HepG2 (cell line): ENCODE measurements at regions not wholly inside any gene's neighbourhood (a gene's known extent, or its start where the extent isn't known, plus 50 kb on each side); places are given as distances from the start of the nearest gene placed in this dataset.

ENCODE experiments used
- EP300 ChIP-seq, 3 experiments: sonication (generic) in 1 of 3; formaldehyde crosslinking in 1 of 3; IDR thresholded peaks; 2 replicates each; pipeline versions ENCODE4 v1.5.1 to v1.6.1; 2011 to 2020; ENCODE audit warnings: low read depth in 2 of 3, low read length in 2 of 3, borderline replicate concordance in 1 of 3, improper control_type of control experiment in 1 of 3, mild to moderate bottlenecking in 1 of 3, missing genetic modification reagents in 1 of 3, moderate library complexity in 1 of 3
- KLF9 ChIP-seq: IDR thresholded peaks from 2 replicates; pipeline ENCODE4 v1.6.1; 2016; ENCODE audit warnings: low read depth
- MATR3 ChIP-seq: sonication (generic); formaldehyde crosslinking; IDR thresholded peaks from 2 replicates; pipeline ENCODE4 v1.4.0; 2020; ENCODE audit warnings: missing genetic modification reagents
- NPAS2 ChIP-seq: sonication (generic); formaldehyde crosslinking; IDR thresholded peaks from 2 replicates; pipeline ENCODE4 v1.8.0; 2022; ENCODE audit warnings: mild to moderate bottlenecking, missing genetic modification reagents, borderline replicate concordance
- PHF20 ChIP-seq: sonication (generic); formaldehyde crosslinking; IDR thresholded peaks from 2 replicates; pipeline ENCODE4 v1.5.0; 2020; ENCODE audit warnings: mild to moderate bottlenecking, missing genetic modification reagents
- RNF2 ChIP-seq: fragments of 450-650 bp; conservative IDR thresholded peaks from 2 replicates; pipeline ENCODE4 v1.6.1; 2016; ENCODE audit warnings: low read depth
- SMYD3 ChIP-seq: sonication (generic); formaldehyde crosslinking; IDR thresholded peaks from 2 replicates; pipeline ENCODE4 v1.8.1; 2023; ENCODE audit warnings: mild to moderate bottlenecking, missing genetic modification reagents
- SNRNP70 ChIP-seq: fragments of 200-400 bp; formaldehyde crosslinking; IDR thresholded peaks from 2 replicates; pipeline ENCODE4 v1.6.1; 2017; ENCODE audit warnings: mild to moderate bottlenecking, low read depth, low read length, moderate library complexity
- ZBTB34 ChIP-seq: sonication (generic); formaldehyde crosslinking; IDR thresholded peaks from 2 replicates; pipeline ENCODE4 v1.8.0; 2022; ENCODE audit warnings: mild to moderate bottlenecking, missing genetic modification reagents
- ZBTB7A ChIP-seq: sonication (generic); formaldehyde crosslinking; IDR thresholded peaks from 2 replicates; pipeline ENCODE4 v1.8.0; 2022; ENCODE audit warnings: mild to moderate bottlenecking, missing genetic modification reagents
- ZFP36L2 ChIP-seq: sonication (generic); formaldehyde crosslinking; IDR thresholded peaks from 2 replicates; pipeline ENCODE4 v1.4.0; 2020; ENCODE audit warnings: missing genetic modification reagents
- ZNF205 ChIP-seq: IDR thresholded peaks from 2 replicates; pipeline ENCODE4 v1.6.1; 2018; ENCODE audit warnings: missing biosample characterization, missing genetic modification reagents
- ZNF225 ChIP-seq: sonication (generic); formaldehyde crosslinking; IDR thresholded peaks from 2 replicates; pipeline ENCODE4 v1.4.0; 2020; ENCODE audit warnings: mild to moderate bottlenecking, missing genetic modification reagents
- ZNF354B ChIP-seq: sonication (generic); formaldehyde crosslinking; IDR thresholded peaks from 2 replicates; pipeline ENCODE4 v1.8.0; 2022; ENCODE audit warnings: mild to moderate bottlenecking, missing genetic modification reagents
- ZNF468 ChIP-seq: sonication (generic); formaldehyde crosslinking; IDR thresholded peaks from 2 replicates; pipeline ENCODE4 v1.8.0; 2022; ENCODE audit warnings: mild to moderate bottlenecking, moderate library complexity, missing genetic modification reagents
- ZNF547 ChIP-seq: sonication (generic); formaldehyde crosslinking; IDR thresholded peaks from 2 replicates; pipeline ENCODE4 v1.5.1; 2020; ENCODE audit warnings: mild to moderate bottlenecking, missing genetic modification reagents
- ZNF598 ChIP-seq: sonication (generic); formaldehyde crosslinking; IDR thresholded peaks from 2 replicates; pipeline ENCODE4 v1.5.1; 2020; ENCODE audit warnings: mild to moderate bottlenecking, missing genetic modification reagents, borderline replicate concordance
- ZNF644 ChIP-seq: IDR thresholded peaks from 2 replicates; pipeline ENCODE4 v1.6.1; 2016; ENCODE audit warnings: low read depth
- ZNF75D ChIP-seq: sonication (generic); formaldehyde crosslinking; IDR thresholded peaks from 2 replicates; pipeline ENCODE4 v1.8.1; 2023; ENCODE audit warnings: missing genetic modification reagents, mild to moderate bottlenecking, borderline replicate concordance
- ZNF761 ChIP-seq: sonication (generic); formaldehyde crosslinking; conservative IDR thresholded peaks from 2 replicates; pipeline ENCODE4 v1.4.0; 2020; ENCODE audit warnings: mild to moderate bottlenecking, missing genetic modification reagents
- ZNF766 ChIP-seq: sonication (generic); formaldehyde crosslinking; IDR thresholded peaks from 2 replicates; pipeline ENCODE4 v1.5.0; 2020; ENCODE audit warnings: missing genetic modification reagents, borderline replicate concordance
- ZNF775 ChIP-seq: sonication (generic); formaldehyde crosslinking; IDR thresholded peaks from 2 replicates; pipeline ENCODE4 v1.4.0; 2020; ENCODE audit warnings: missing genetic modification reagents, mild to moderate bottlenecking, moderate library complexity, borderline replicate concordance
- ZNF850 ChIP-seq: sonication (generic); formaldehyde crosslinking; conservative IDR thresholded peaks from 2 replicates; pipeline ENCODE4 v1.9.0; 2021; ENCODE audit warnings: mild to moderate bottlenecking, missing genetic modification reagents
- TF ChIP-seq, protein P1 (sequence below): sonication (generic); formaldehyde crosslinking; IDR thresholded peaks from 2 replicates; pipeline ENCODE4 v1.5.1; 2020; ENCODE audit warnings: missing genetic modification reagents, mild to moderate bottlenecking, borderline replicate concordance
- TF ChIP-seq, protein P2 (sequence below): sonication (generic); formaldehyde crosslinking; IDR thresholded peaks from 2 replicates; pipeline ENCODE4 v1.4.0; 2020; ENCODE audit warnings: missing genetic modification reagents, borderline replicate concordance

- TF ChIP-seq ZNF644 (no peak; the same call in 1 of the 2 replicates), ZNF205 (no peak), SNRNP70 (no peak), SMYD3 (no peak), ZNF598 (CRISPR knock-in tag) (no peak), EP300 (IDR thresholded peaks at IDR 0.05; ENCODE audit: low read depth in 2 of 2, low read length in 2 of 2) (no peak), EP300 (CRISPR knock-in tag; IDR thresholded peaks at IDR 0.05; ENCODE audit: borderline replicate concordance) (no peak), MATR3 (CRISPR knock-in tag) (no peak), ZBTB34 (no peak), KLF9 (no peak), ZNF850 (no peak), RNF2 (no peak), ZNF761 (CRISPR knock-in tag) (no peak), ZBTB7A (CRISPR knock-in tag) (no peak), ZNF468 (CRISPR knock-in tag) (no peak), ZNF547 (no peak), PHF20 (CRISPR knock-in tag) (no peak), ZNF75D (no peak), ZNF354B (no peak), ZNF766 (CRISPR knock-in tag) (no peak), ZNF225 (CRISPR knock-in tag) (no peak), NPAS2 (CRISPR knock-in tag) (no peak), ZNF775 (no peak), ZFP36L2 (CRISPR knock-in tag) (no peak)
- TF ChIP-seq, protein P1, sequence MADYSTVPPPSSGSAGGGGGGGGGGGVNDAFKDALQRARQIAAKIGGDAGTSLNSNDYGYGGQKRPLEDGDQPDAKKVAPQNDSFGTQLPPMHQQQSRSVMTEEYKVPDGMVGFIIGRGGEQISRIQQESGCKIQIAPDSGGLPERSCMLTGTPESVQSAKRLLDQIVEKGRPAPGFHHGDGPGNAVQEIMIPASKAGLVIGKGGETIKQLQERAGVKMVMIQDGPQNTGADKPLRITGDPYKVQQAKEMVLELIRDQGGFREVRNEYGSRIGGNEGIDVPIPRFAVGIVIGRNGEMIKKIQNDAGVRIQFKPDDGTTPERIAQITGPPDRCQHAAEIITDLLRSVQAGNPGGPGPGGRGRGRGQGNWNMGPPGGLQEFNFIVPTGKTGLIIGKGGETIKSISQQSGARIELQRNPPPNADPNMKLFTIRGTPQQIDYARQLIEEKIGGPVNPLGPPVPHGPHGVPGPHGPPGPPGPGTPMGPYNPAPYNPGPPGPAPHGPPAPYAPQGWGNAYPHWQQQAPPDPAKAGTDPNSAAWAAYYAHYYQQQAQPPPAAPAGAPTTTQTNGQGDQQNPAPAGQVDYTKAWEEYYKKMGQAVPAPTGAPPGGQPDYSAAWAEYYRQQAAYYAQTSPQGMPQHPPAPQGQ (CRISPR knock-in tag): no peak
- TF ChIP-seq, protein P2, sequence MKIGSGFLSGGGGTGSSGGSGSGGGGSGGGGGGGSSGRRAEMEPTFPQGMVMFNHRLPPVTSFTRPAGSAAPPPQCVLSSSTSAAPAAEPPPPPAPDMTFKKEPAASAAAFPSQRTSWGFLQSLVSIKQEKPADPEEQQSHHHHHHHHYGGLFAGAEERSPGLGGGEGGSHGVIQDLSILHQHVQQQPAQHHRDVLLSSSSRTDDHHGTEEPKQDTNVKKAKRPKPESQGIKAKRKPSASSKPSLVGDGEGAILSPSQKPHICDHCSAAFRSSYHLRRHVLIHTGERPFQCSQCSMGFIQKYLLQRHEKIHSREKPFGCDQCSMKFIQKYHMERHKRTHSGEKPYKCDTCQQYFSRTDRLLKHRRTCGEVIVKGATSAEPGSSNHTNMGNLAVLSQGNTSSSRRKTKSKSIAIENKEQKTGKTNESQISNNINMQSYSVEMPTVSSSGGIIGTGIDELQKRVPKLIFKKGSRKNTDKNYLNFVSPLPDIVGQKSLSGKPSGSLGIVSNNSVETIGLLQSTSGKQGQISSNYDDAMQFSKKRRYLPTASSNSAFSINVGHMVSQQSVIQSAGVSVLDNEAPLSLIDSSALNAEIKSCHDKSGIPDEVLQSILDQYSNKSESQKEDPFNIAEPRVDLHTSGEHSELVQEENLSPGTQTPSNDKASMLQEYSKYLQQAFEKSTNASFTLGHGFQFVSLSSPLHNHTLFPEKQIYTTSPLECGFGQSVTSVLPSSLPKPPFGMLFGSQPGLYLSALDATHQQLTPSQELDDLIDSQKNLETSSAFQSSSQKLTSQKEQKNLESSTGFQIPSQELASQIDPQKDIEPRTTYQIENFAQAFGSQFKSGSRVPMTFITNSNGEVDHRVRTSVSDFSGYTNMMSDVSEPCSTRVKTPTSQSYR (CRISPR knock-in tag): no peak
These were observed 130.5 kb downstream of the ZFP64 start (continued) for GRCh38 chr20:52060794-52061714.
